22Rv1 (cell line): ENCODE measurements at regions not wholly inside any gene's neighbourhood (a gene's known extent, or its start where the extent isn't known, plus 50 kb on each side); places are given as distances from the start of the nearest gene placed in this dataset.

Experiments
- CTCF ChIP-seq: fragments of 450-650 bp; IDR thresholded peaks from 2 replicates; pipeline ENCODE4 v1.5.1; 2017; ENCODE audit warnings: mild to moderate bottlenecking
- ZFX ChIP-seq: fragments of 450-650 bp; IDR thresholded peaks from 2 replicates; pipeline ENCODE4 v1.6.1; 2017; ENCODE audit warnings: antibody characterized with exemption, borderline replicate concordance

GRCh38 chr5:74167206-74167929 is 473.2 kb downstream of the ENC1 start:
- TF ChIP-seq CTCF (no peak), ZFX (no peak)
